HG03196 (cell line): ENCODE measurements at regions not wholly inside any gene's neighbourhood (a gene's known extent, or its start where the extent isn't known, plus 50 kb on each side); places are given as distances from the start of the nearest gene placed in this dataset.

Experiments used
- ATAC-seq: cut with Tn5 transposase; IDR thresholded peaks from one replicate; pipeline ENCODE4 v1.9.1; 2021; ENCODE audit not compliant: unreplicated experiment

DNA sequence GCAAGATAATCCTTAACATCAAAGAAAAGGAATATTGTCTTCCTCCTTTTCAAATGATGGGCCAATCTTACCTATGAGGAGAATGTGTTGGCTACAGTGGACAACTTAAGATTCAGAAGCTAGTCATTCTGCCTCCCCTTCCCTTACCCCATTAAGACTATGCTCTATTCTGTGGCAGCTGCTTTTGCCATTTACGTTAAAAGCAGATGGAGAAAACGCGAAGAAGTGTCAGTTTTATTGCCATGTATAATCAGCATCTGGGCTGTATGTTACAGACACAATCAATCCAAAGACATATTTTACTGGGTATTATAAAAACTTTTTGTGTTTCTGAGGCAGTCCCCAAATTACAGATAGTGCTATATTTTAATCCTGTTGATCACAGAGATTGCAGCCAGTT lies 196.1 kb upstream of the PACRGL start:
- ATAC-seq, result no peak

- ATAC-seq, result no peak
Measured at GRCh38 chr4:20505927-20506326, 194.3 kb upstream of the PACRGL start.

GRCh38 chr4:20506827-20507226 lies 193.4 kb upstream of the PACRGL start:
- ATAC-seq, result no peak

DNA sequence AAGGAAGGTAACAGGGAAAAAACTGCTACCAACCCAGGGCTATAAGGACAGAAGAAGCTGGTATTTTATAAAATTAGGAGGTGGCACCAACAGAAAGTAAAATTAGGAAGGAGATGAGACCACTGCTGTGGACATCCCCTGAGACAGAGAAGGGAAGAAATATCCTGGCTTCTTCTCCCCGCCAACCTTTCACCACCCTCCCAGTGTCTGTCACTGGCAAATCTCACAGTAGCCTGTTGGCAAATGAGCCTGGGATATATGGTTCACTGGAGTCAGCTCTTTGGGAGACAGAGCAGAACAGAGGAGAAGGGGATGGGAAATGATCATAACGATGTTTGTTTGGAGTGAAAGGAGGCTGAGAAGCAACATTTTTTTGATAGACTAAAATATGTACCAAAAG lies 190.9 kb upstream of the PACRGL start:
- ATAC-seq, result no peak

DNA sequence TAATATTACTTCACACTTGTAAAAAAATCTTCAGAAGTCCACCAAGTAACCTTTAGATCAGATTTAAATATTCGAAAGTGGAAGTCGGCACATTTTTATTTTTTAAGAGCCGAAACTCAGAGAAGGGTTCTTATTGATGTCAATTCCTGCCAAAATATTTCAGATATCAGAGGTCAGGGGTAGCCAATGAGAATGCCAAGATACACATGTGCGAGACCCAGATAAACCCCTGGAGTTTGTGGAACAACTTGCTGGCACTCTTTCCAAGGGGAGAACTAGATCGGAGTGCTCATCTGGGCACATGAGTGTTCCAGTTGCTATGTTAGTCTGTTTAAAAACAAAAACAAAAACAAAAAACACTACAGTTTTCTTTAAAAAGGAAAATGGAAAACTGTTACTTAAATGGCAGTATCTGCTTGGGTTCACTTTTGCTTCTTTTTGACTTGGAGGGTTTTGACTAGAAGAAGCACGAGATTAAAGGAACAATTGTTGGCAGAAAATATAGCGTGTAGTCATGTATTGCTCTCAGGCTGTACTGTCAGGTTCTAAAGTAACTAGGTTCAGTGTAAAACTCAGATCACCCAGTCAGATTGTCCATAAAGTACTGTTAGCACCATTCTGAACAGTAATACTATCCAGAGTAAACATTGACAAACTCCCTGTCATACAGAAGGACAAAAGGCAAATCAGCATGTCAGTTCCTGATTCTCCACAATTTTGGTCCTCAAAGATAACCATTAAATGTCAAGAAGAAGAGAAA lies 188.0 kb upstream of the PACRGL start:
- no peak for ATAC-seq

DNA sequence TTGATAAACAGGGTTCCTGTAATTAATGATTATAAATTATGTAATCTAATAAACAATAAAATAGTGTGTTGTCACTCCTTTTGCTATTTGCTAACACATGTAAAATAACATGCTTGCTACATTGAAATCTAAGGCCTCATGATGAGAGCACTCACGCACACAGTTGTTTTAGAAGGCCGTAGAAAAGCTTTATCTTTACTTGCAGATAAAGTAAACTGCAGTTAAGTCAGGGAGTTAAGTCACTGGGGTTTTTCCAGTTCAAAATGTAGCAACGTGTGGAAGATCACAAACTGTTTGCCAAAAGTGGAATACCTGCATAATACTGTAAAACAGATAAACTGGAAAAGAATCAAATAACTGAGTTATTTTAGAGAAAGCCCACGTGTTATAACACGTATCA lies 187.3 kb upstream of the PACRGL start:
- ATAC-seq, result no peak

DNA sequence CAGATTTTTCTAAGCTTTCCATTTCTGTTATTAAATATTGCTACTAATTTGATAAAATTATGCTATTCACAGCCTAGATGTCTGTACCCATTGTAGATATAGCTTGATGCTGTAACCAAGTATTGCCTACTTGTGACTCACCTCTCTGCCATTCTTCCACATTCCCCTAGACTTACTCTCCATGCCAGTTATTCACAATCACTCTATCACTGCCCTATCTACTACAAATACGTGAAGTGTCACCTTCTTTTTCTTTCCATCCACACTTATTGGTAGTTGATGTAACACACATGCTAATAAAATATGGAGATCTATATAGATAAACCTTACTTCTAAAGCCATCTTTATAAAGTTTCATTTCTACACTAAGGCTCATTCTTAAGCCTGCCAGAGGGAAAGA lies 179.4 kb upstream of the PACRGL start:
- no peak for ATAC-seq

- ATAC-seq, result no peak
Measured at GRCh38 chr4:20528508-20528907, 171.8 kb upstream of the PACRGL start.

GRCh38 chr4:20529691-20530090 lies 170.6 kb upstream of the PACRGL start:
- ATAC-seq, result no peak

- ATAC-seq, result no peak
Measured at GRCh38 chr4:20532116-20532790, 168.0 kb upstream of the PACRGL start.

DNA sequence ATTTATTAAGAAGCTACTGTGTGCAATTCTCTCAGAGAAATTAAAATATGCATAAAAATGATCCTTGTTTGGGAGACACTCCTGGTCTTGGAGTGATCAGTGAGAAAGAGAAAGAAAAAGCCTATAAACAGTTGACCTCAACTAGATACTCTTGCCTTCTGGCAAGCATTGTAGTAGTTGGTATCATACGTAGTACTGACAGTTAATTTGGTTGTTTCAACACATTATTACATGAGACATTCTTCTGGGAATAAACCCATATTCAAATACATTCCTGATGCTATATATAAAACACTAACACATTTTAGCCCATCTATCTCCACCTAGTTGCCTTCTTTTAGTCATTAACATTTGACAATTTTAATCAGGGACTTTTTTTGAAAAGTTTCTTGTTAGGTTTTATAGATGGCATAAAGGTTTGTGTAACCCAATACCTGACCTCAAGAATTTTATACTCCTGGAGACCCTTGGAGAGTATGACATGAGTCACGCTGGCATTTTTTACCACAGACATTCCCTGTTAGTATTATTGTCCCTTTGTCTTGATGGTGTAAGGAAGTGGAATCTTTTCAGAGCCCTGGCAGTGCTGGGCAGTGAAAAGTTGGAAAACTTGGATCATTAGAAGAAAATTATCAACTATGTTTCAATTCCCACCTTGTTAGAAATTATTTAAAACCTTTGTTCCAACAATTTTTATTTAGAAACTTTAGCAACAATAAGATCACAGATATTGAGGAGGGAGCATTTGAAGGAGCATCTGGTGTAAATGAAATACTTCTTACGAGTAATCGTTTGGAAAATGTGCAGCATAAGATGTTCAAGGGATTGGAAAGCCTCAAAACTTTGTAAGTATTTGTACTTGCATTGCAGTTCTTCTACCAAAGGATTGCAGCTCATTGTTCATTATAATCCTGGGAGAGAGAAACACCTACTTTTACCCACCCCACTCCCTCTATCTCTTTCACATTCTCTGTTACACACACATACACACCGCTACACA lies 167.1 kb upstream of the PACRGL start:
- no peak for ATAC-seq

GRCh38 chr4:20538905-20539304 lies 161.4 kb upstream of the PACRGL start:
- ATAC-seq, result no peak

GRCh38 chr4:20543131-20543530 lies 157.1 kb upstream of the PACRGL start:
- ATAC-seq, result no peak

- ATAC-seq, result no peak
Measured at GRCh38 chr4:20544645-20545044, 155.6 kb upstream of the PACRGL start.

DNA sequence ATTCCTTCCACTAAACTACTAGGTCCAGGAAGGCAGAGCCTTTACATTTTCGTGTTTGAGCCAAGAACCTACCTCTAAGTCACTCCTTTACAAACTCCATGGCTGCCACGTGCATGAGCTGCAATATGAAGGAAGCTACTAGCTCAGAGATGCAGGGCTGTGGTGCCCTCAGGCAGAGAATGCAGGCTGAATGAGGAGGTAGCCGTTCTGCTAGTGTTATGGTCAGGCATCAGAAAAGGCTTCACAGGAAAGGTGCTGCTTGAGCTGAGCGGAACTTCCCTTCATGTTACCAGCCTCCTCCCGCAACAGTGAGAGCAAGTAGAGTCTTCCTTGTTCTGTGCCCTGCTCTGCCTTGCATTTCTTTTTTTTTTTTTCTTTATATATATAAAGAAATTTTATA lies 148.3 kb upstream of the PACRGL start:
- ATAC-seq, result no peak

GRCh38 chr4:20554134-20554533 lies 146.1 kb upstream of the PACRGL start:
- no peak for ATAC-seq

GRCh38 chr4:20565075-20565721 lies 135.1 kb upstream of the PACRGL start:
- no peak for ATAC-seq

DNA sequence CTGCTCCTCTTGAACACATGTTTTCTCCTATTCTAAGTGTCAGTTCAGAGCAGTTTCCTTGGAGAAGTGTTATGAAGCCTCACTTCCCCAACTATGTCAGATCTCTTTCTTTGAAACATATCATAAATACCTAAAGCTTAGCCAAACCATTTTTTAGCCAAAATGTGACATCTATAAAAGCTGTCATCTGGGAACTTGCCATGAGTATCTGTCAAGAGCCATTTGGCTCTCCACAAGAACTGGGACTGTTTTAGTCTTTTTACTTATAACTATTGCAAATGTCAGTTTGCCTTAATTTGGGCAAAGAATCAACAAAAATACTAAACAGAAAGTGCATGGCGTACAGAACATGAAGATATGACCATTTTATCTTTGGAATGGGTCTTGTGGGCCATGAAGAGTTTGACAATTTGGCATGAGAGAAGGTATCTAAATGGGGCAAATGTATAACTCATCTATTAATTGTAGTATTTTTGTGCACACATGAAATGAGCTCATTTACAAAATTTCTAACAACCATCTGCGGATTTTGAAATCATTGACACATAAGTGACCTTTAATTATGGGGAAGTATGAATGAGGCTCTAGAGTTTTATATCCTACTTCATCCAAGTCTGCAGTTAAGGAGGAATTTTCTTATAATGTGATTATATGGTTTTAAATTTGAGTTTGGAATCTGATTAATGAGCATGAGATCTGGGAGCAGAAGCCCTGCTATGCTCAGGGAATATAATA lies 129.1 kb upstream of the PACRGL start:
- no peak for ATAC-seq

DNA sequence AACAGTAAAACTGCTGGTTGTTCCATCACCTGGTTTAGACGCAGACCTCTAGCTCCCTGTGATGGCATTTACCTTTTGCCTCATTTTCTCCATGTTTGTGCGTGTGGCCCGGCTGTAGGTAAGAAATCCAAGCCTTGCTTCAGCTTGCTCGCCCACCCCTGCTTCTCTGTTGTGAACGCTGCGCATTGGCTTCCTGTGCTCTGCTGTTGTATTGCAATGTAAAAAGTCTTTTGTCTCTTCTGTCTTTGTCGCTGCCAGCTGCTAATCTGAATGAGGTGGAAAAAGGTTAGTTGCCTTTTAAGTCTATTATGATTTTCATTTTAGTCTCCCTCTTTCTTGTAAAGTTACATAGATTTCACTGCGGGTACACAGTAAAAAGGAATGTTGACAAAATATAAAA lies 127.3 kb upstream of the PACRGL start:
- no peak for ATAC-seq

DNA sequence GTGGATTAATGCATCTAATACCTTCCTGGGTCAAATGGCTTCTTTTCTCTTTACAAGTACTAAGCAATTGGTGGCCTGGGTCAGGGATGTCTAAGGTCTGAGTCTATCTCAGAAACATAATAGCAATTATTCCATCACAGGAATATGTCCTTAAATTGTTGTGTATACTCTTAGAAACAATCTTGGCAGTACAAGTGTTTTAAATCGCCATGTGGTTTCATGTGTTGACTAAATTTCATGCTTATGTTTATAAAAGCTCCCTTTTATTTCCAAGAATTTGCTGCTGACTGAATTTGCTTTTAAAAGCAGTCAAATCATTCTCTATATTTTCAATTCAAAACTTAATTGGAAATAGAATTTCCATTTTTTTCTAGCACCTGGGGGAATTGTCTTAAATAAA lies 125.3 kb upstream of the PACRGL start:
- no peak for ATAC-seq
